HFF-Myc (cell line): ENCODE measurements at regions not wholly inside any gene's neighbourhood (a gene's known extent, or its start where the extent isn't known, plus 50 kb on each side); places are given as distances from the start of the nearest gene placed in this dataset.
A peak's percentile ranks its signal among the peaks of the same experiment; 100 is the strongest.

Source experiments
- DNase-seq: peaks from one replicate; pipeline ENCODE4 v3.0.0-alpha.2; 2011; ENCODE audit warnings: low read depth; ENCODE audit errors: extremely low read depth
- H3K4me3 ChIP-seq: replicated peaks from 2 replicates; pipeline ENCODE4 v1.5.1; 2011; ENCODE audit warnings: low read depth, mild to moderate bottlenecking, control low read depth, low read length
- TF ChIP-seq, protein P1 (sequence below): IDR thresholded peaks from 2 replicates; pipeline ENCODE4 v1.5.1; 2012; ENCODE audit warnings: mild to moderate bottlenecking, low read depth, low read length, control low read depth; ENCODE audit errors: missing control alignments

GRCh38 chr4:122053186-122053585, 98.9 kb upstream of the BLTP1 start:
- no peak overlapping the region for H3K4me3 ChIP-seq
- DNase-seq: no peak
- TF ChIP-seq, protein P1, sequence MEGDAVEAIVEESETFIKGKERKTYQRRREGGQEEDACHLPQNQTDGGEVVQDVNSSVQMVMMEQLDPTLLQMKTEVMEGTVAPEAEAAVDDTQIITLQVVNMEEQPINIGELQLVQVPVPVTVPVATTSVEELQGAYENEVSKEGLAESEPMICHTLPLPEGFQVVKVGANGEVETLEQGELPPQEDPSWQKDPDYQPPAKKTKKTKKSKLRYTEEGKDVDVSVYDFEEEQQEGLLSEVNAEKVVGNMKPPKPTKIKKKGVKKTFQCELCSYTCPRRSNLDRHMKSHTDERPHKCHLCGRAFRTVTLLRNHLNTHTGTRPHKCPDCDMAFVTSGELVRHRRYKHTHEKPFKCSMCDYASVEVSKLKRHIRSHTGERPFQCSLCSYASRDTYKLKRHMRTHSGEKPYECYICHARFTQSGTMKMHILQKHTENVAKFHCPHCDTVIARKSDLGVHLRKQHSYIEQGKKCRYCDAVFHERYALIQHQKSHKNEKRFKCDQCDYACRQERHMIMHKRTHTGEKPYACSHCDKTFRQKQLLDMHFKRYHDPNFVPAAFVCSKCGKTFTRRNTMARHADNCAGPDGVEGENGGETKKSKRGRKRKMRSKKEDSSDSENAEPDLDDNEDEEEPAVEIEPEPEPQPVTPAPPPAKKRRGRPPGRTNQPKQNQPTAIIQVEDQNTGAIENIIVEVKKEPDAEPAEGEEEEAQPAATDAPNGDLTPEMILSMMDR: no peak

- TF ChIP-seq, protein P1: no peak
- no peak overlapping the region for H3K4me3 ChIP-seq
- DNase-seq: no peak
These were observed 99.5 kb upstream of the BLTP1 start for GRCh38 chr4:122052677-122053076.

- H3K4me3 ChIP-seq: no peak overlapping the region
- TF ChIP-seq, protein P1: no peak
- DNase-seq: no peak
These were observed 99.0 kb upstream of the TRPC3 start for GRCh38 chr4:122050841-122051240.

DNA sequence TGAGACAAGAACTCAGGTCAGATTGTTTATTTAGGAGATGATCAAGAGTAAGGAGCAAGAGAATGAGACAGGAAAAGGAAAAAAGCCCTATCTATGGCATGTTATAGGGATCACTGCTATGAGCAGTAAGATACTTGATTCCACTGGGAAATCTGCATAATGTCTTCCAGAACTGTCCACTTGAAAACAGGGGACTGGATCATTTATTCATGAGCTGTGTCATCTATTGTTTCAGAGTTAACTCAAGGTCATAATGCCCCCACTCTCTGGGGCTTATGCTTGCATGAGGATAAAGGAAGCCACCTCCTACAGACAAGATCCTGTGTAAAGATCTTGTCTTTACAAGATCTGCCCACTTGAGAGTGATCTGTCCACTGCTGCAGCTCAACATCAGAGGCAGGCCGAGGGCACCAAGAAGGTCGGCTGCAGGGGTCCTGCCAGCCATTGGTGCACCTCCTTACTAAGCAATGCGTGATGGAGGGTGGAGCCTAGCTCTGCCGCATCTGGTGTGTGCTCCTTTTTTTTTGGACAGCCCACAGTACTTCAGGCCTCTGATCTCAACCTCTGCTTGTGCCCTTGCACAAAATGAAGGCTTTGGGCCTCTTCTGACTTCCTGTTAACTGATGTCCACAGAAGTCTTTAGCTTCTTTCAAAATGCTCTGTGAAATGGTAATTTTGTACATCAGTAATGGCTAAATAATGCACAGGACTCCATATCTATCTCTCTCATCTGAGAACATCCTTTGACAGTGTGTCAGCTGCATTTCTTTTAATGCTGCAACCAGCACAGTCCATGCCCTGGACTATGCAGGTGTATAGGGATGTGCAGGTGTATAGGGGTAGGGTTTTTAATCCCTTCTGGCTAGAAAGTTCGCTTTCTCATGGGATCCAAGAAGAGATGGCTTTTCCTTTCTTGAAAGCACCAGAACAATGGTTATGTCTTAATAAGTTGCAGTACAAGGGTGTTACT, 95.9 kb upstream of the TRPC3 start:
- no peak overlapping the region for H3K4me3 ChIP-seq
- TF ChIP-seq, protein P1: no peak
- DNase-seq: no peak

GRCh38 chr4:122046255-122046654, 94.4 kb upstream of the TRPC3 start:
- TF ChIP-seq, protein P1: no peak
- H3K4me3 ChIP-seq: no peak overlapping the region
- no peak for DNase-seq

DNA sequence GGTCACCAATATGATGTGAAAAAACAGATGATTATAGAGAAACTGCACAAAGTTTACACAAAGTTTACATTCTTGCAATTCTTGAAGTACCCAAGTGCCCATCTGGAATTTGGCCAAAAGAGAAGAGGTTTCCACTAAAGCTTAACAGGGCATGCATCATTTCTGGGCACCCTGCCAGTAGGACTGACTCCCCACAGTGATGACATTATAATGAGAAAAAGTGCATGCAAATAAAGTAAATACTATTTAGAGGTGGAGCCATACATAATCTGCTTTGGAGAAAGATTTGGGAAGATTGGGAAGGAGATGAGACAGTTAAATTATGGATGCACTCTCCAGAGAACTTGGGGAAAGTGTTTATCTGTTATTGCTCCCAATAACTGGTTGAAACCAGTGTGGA, 93.7 kb upstream of the TRPC3 start:
- TF ChIP-seq, protein P1: no peak
- no peak overlapping the region for H3K4me3 ChIP-seq
- peak; percentile 97 for DNase-seq

- no peak for DNase-seq
- TF ChIP-seq, protein P1: no peak
- H3K4me3 ChIP-seq: no peak overlapping the region
These were observed 92.6 kb upstream of the TRPC3 start for GRCh38 chr4:122044501-122044900.
